ENCODE measurements at regions not wholly inside any gene's neighbourhood (a gene's known extent, or its start where the extent isn't known, plus 50 kb on each side); places are given as distances from the start of the nearest gene placed in this dataset.

GRCh38 chr9:2919347-2919746 is 75.5 kb upstream of the PUM3 start:
- H3K4me3 ChIP-seq (ENCODE audit: low read depth, poor library complexity, severe bottlenecking), result no peak overlapping the region
- DNase-seq (ENCODE audit: low spot score in 2 of 2), result no peak
- TF ChIP-seq CTCF (IDR thresholded peaks at IDR 0.05) (no peak), POLR2A (IDR thresholded peaks at IDR 0.05) (no peak)
- intact Hi-C loops (cut with DNase I; ENCODE audit: low total_unique reads), result no loop called here
- 39 to 62% methylated on average over 2 of the region's 2 CpGs for WGBS, 2 donors

GRCh38 chr9:2916382-2916985 is 72.6 kb upstream of the PUM3 start:
- no peak for TF ChIP-seq POLR2A (IDR thresholded peaks at IDR 0.05)
- no peak for TF ChIP-seq CTCF (IDR thresholded peaks at IDR 0.05)
- 48 to 49% methylated on average over 3 of the region's 3 CpGs for WGBS, 2 donors
- H3K4me3 ChIP-seq (ENCODE audit: low read depth, poor library complexity, severe bottlenecking), result no peak overlapping the region
- no peak for DNase-seq (ENCODE audit: low spot score in 2 of 2)
- intact Hi-C loops (cut with DNase I; ENCODE audit: low total_unique reads), result no loop called here

- no peak for DNase-seq (ENCODE audit: low spot score in 2 of 2)
- TF ChIP-seq POLR2A (IDR thresholded peaks at IDR 0.05) (no peak), CTCF (IDR thresholded peaks at IDR 0.05) (no peak)
- no peak overlapping the region for H3K4me3 ChIP-seq (ENCODE audit: low read depth, poor library complexity, severe bottlenecking)
- WGBS, 2 donors, result 17 to 21% methylated on average over 2 of the region's 2 CpGs
- intact Hi-C loops (cut with DNase I; ENCODE audit: low total_unique reads), result no loop called here
Measured at GRCh38 chr9:2913026-2913425, 69.1 kb upstream of the PUM3 start.

- WGBS, 2 donors, result 55 to 63% methylated on average over 1 of the region's 1 CpG
- intact Hi-C loops (cut with DNase I; ENCODE audit: low total_unique reads), result no loop called here
- TF ChIP-seq CTCF (IDR thresholded peaks at IDR 0.05), result no peak
- TF ChIP-seq POLR2A (IDR thresholded peaks at IDR 0.05), result no peak
- no peak for DNase-seq (ENCODE audit: low spot score in 2 of 2)
- H3K4me3 ChIP-seq (ENCODE audit: low read depth, poor library complexity, severe bottlenecking), result no peak overlapping the region
Measured at GRCh38 chr9:2907411-2907810, 63.5 kb upstream of the PUM3 start.

GRCh38 chr9:2904242-2904930 is 60.5 kb upstream of the PUM3 start:
- no peak for TF ChIP-seq POLR2A (IDR thresholded peaks at IDR 0.05)
- TF ChIP-seq CTCF (IDR thresholded peaks at IDR 0.05), result no peak
- intact Hi-C loops (cut with DNase I; ENCODE audit: low total_unique reads), result no loop called here

More at GRCh38 chr9:2904242-2904930, 60.5 kb upstream of the PUM3 start:
- no peak for DNase-seq (ENCODE audit: low spot score in 2 of 2)
- WGBS, 2 donors, result 62 to 70% methylated on average over 2 of the region's 2 CpGs
- no peak overlapping the region for H3K4me3 ChIP-seq (ENCODE audit: low read depth, poor library complexity, severe bottlenecking)

All from lower leg skin (tissue), 4 donors.